Osteoblast (primary cell): ENCODE measurements at regions not wholly inside any gene's neighbourhood (a gene's known extent, or its start where the extent isn't known, plus 50 kb on each side); places are given as distances from the start of the nearest gene placed in this dataset.

Experiments
- DNase-seq: peaks from one replicate; pipeline ENCODE4 v3.0.0; 2011; ENCODE audit warnings: low spot score, mixed read lengths; ENCODE audit not compliant: insufficient read length; ENCODE audit errors: missing footprints
- H2AFZ ChIP-seq: 2 replicates; pipeline ENCODE4 v1.6.0; 2011; ENCODE audit warnings: mild to moderate bottlenecking, low read length
- H3K27ac ChIP-seq: 2 replicates; pipeline ENCODE4 v1.5.1; 2011; ENCODE audit warnings: mild to moderate bottlenecking, low read depth, low read length, moderate library complexity
- H3K27me3 ChIP-seq: 2 replicates; pipeline ENCODE4 v1.6.0; 2012; ENCODE audit warnings: mild to moderate bottlenecking, control low read depth, inconsistent platforms, low read length, moderate library complexity; ENCODE audit not compliant: insufficient read depth
- H3K36me3 ChIP-seq: 2 replicates; pipeline ENCODE4 v1.5.1; 2011; ENCODE audit warnings: mild to moderate bottlenecking, low read length, control low read depth, moderate library complexity; ENCODE audit not compliant: insufficient read depth
- H3K4me1 ChIP-seq: 2 replicates; pipeline ENCODE4 v1.5.1; 2011; ENCODE audit warnings: mild to moderate bottlenecking, low read length, control low read depth, moderate library complexity; ENCODE audit not compliant: insufficient read depth
- H3K4me2 ChIP-seq: 2 replicates; pipeline ENCODE4 v1.6.0; 2011; ENCODE audit warnings: mild to moderate bottlenecking, low read length; ENCODE audit not compliant: insufficient read depth
- H3K4me3 ChIP-seq: fragments of 200-600 bp; sonication (generic); 3 replicates; pipeline ENCODE4 v1.5.1; 2012; ENCODE audit warnings: mild to moderate bottlenecking, low read length, inconsistent platforms; ENCODE audit not compliant: insufficient read depth
- H3K79me2 ChIP-seq: 2 replicates; pipeline ENCODE4 v1.6.0; 2012; ENCODE audit warnings: mild to moderate bottlenecking, low read length, control low read depth, inconsistent platforms; ENCODE audit not compliant: insufficient read depth
- H3K9me3 ChIP-seq: 2 replicates; pipeline ENCODE4 v1.5.1; 2011; ENCODE audit warnings: low read depth, low read length, control low read depth
- H4K20me1 ChIP-seq: 2 replicates; pipeline ENCODE4 v1.6.0; 2012; ENCODE audit warnings: mild to moderate bottlenecking, low read length, control low read depth; ENCODE audit not compliant: insufficient read depth
- TF ChIP-seq, protein P1 (sequence below): IDR thresholded peaks from 2 replicates; pipeline ENCODE4 v1.5.1; 2011; ENCODE audit warnings: mild to moderate bottlenecking, low read depth, low read length, moderate library complexity; ENCODE audit errors: extremely low read depth

DNA sequence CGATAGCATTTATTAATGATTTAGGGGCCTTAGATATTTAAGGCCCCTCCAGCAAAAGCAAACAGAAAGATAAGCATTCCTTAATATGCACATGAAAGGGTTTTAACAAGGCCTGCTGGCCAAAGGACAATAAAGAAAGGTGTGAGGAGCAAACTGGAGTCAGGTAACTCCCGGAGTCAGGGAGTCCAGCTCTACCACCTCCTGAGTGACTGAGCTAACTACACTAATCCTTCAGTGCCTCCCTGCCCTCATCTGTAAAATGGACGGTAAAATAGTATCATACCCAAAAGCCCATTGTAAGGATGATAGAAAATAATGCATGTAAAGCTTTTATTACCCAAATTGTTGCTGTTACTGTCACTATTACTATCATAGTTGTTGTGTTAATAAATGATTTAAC lies 161.7 kb downstream of the SIPA1L2 start:
- H3K36me3 ChIP-seq: no peaks in the 10 kb centered on the region
- peaks cover 15% of the 10 kb centered on the region for H3K4me1 ChIP-seq
- no peaks in the 10 kb centered on the region for H4K20me1 ChIP-seq
- H3K9me3 ChIP-seq: no peaks in the 10 kb centered on the region
- DNase-seq: no peak
- H3K27me3 ChIP-seq: no peaks in the 10 kb centered on the region
- no peaks in the 10 kb centered on the region for H3K79me2 ChIP-seq
- H2AFZ ChIP-seq: no peak overlapping the region
- TF ChIP-seq, protein P1, sequence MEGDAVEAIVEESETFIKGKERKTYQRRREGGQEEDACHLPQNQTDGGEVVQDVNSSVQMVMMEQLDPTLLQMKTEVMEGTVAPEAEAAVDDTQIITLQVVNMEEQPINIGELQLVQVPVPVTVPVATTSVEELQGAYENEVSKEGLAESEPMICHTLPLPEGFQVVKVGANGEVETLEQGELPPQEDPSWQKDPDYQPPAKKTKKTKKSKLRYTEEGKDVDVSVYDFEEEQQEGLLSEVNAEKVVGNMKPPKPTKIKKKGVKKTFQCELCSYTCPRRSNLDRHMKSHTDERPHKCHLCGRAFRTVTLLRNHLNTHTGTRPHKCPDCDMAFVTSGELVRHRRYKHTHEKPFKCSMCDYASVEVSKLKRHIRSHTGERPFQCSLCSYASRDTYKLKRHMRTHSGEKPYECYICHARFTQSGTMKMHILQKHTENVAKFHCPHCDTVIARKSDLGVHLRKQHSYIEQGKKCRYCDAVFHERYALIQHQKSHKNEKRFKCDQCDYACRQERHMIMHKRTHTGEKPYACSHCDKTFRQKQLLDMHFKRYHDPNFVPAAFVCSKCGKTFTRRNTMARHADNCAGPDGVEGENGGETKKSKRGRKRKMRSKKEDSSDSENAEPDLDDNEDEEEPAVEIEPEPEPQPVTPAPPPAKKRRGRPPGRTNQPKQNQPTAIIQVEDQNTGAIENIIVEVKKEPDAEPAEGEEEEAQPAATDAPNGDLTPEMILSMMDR: no peak
- H3K4me3 ChIP-seq: no peak overlapping the region
- no peak overlapping the region for H3K4me2 ChIP-seq
- H3K27ac ChIP-seq: no peak overlapping the region

- Histone ChIP-seq H3K9me3 (no peaks in the 10 kb centered on the region), H3K4me2 (no peak overlapping the region), H3K27me3 (no peaks in the 10 kb centered on the region), H3K27ac (no peak overlapping the region), H3K79me2 (no peaks in the 10 kb centered on the region), H4K20me1 (no peaks in the 10 kb centered on the region), H3K4me1 (peaks cover 5% of the 10 kb centered on the region), H3K4me3 (no peak overlapping the region), H2AFZ (no peak overlapping the region), H3K36me3 (no peaks in the 10 kb centered on the region)
- TF ChIP-seq, protein P1: no peak
- no peak for DNase-seq
Measured at GRCh38 chr1:232467073-232467760, 162.7 kb downstream of the SIPA1L2 start.

- H2AFZ ChIP-seq: no peak overlapping the region
- H3K27me3 ChIP-seq: no peaks in the 10 kb centered on the region
- H3K36me3 ChIP-seq: no peaks in the 10 kb centered on the region
- no peaks in the 10 kb centered on the region for H3K9me3 ChIP-seq
- H3K4me1 ChIP-seq: no peaks in the 10 kb centered on the region
- no peak overlapping the region for H3K27ac ChIP-seq
- no peak overlapping the region for H3K4me2 ChIP-seq
- TF ChIP-seq, protein P1: no peak
- H3K4me3 ChIP-seq: no peak overlapping the region
- DNase-seq: no peak
- no peaks in the 10 kb centered on the region for H4K20me1 ChIP-seq
- no peaks in the 10 kb centered on the region for H3K79me2 ChIP-seq
Measured at GRCh38 chr1:232464325-232464724, 165.6 kb downstream of the SIPA1L2 start.

GRCh38 chr1:232463225-232463624 lies 166.7 kb downstream of the SIPA1L2 start:
- Histone ChIP-seq H2AFZ (no peak overlapping the region), H3K4me2 (no peak overlapping the region), H3K4me3 (no peak overlapping the region), H3K27ac (no peak overlapping the region), H3K36me3 (no peaks in the 10 kb centered on the region), H3K9me3 (no peaks in the 10 kb centered on the region), H4K20me1 (no peaks in the 10 kb centered on the region), H3K27me3 (no peaks in the 10 kb centered on the region), H3K79me2 (no peaks in the 10 kb centered on the region), H3K4me1 (no peaks in the 10 kb centered on the region)
- DNase-seq: no peak
- TF ChIP-seq, protein P1: no peak
